Lung (tissue), 11 donors: ENCODE measurements at regions not wholly inside any gene's neighbourhood (a gene's known extent, or its start where the extent isn't known, plus 50 kb on each side); places are given as distances from the start of the nearest gene placed in this dataset.
"Not testable (repeated sequence)": the region's sequence is repeated elsewhere in the genome, so short reads cannot be mapped to it uniquely, and the experiment has no call there.

Experiments
- ATAC-seq: fragments of 200-7000 bp; cut with Tn5 transposase; one replicate; pipeline ENCODE4 v1.9.1; 2020; ENCODE audit warnings: moderate number of reproducible peaks; ENCODE audit not compliant: insufficient read depth, low FRiP score
- DNase-seq, 3 donors: peaks; one replicate each; pipeline ENCODE4 v3.0.0-alpha.2; 2013 to 2017
- H3K27ac ChIP-seq, 2 donors: one replicate each; pipeline ENCODE4 v1.5.1; 2013; ENCODE audit warnings: mild to moderate bottlenecking in 2 of 2, moderate library complexity in 2 of 2, control low read depth in 1 of 2, inconsistent platforms in 1 of 2, low read depth in 1 of 2, low read length in 1 of 2
- H3K27me3 ChIP-seq, 3 donors: one replicate each; pipeline ENCODE4 v1.5.1; 2013; ENCODE audit warnings: low read length in 2 of 3; ENCODE audit not compliant: control insufficient read depth in 3 of 3, insufficient read depth in 3 of 3
- H3K36me3 ChIP-seq, 4 donors: one replicate each; pipeline ENCODE4 v1.5.1; 2013; ENCODE audit warnings: low read length in 4 of 4, mild to moderate bottlenecking in 1 of 4, moderate library complexity in 1 of 4; ENCODE audit not compliant: control insufficient read depth in 4 of 4, insufficient read depth in 4 of 4
- H3K4me1 ChIP-seq, 5 donors: one replicate each; pipeline ENCODE4 v1.5.1; 2013; ENCODE audit warnings: low read length in 5 of 5, mild to moderate bottlenecking in 2 of 5, moderate library complexity in 1 of 5; ENCODE audit not compliant: control insufficient read depth in 5 of 5, insufficient read depth in 5 of 5
- H3K4me3 ChIP-seq: one replicate; pipeline ENCODE4 v1.5.1; 2013; ENCODE audit warnings: mild to moderate bottlenecking, control low read depth, moderate library complexity
- H3K9ac ChIP-seq, 2 donors: one replicate each; pipeline ENCODE4 v1.5.1; 2013; ENCODE audit warnings: low read length in 2 of 2, control low read depth in 1 of 2; ENCODE audit not compliant: insufficient read depth in 1 of 2
- H3K9me3 ChIP-seq, 4 donors: one replicate each; pipeline ENCODE4 v1.5.1; 2013; ENCODE audit warnings: low read length in 3 of 4, mild to moderate bottlenecking in 1 of 4, moderate library complexity in 1 of 4; ENCODE audit not compliant: control insufficient read depth in 4 of 4, insufficient read depth in 3 of 4
- WGBS, 2 donors: extraction: QIAGEN DNeasy Blood & Tissue Kit; methylation state at CpG; one replicate each; pipeline ENCODE4 v1.1.7; 2013; 5-methylcytosine and 5-hydroxymethylcytosine counted together
- TF ChIP-seq, protein P1 (sequence below): IDR thresholded peaks from 2 replicates; pipeline ENCODE4 v1.5.1; 2012; ENCODE audit warnings: mild to moderate bottlenecking; ENCODE audit errors: control extremely low read depth, extremely low read depth
- donor health status: control.
- donor health status: control.
- donor health status: Bipolar disorder and iron deficiency.
- donor health status: healthy.
- donor health status: DM: yes; HTN: yes; CAD: no.

DNA sequence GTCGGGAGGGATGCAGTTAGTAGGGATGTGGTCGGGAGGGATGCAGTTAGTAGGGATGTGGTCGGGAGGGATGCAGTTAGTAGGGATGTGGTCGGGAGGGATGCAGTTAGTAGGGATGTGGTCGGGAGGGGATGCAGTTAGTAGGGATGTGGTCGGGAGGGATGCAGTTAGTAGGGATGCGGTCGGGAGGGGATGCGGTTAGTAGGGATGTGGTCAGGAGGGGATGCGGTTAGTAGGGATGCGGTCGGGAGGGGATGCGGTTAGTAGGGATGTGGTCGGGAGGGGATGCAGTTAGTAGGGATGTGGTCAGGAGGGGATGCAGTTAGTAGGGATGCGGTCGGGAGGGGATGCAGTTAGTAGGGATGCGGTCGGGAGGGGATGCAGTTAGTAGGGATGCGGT lies 96.2 kb downstream of the BDH1 start:
- DNase-seq, ATAC-seq, H3K9me3 ChIP-seq, H3K27ac ChIP-seq, H3K36me3 ChIP-seq, H3K9ac ChIP-seq, H3K27me3 ChIP-seq, H3K4me3 ChIP-seq: not testable (repeated sequence)
- peaks cover 0 to 11% (median 2%) of the 10 kb centered on the region in 5 donors for H3K4me1 ChIP-seq
- 75 to 77% methylated on average over 19 of the region's 19 CpGs for WGBS, 2 donors

GRCh38 chr3:197458906-197459470 lies 96.8 kb downstream of the BDH1 start:
- no peak overlapping the region for H3K27ac ChIP-seq
- no peaks in the 10 kb centered on the region for H3K9me3 ChIP-seq
- H3K4me1 ChIP-seq: peaks cover 0 to 11% (median 2%) of the 10 kb centered on the region in 5 donors
- H3K4me3 ChIP-seq: no peak overlapping the region
- no peak overlapping the region for H3K9ac ChIP-seq
- WGBS, 2 donors: 85 to 86% methylated on average over 10 to 11 of the region's 11 CpGs
- H3K36me3 ChIP-seq: no peaks in the 10 kb centered on the region
- H3K27me3 ChIP-seq: no peaks in the 10 kb centered on the region
- TF ChIP-seq, protein P1, sequence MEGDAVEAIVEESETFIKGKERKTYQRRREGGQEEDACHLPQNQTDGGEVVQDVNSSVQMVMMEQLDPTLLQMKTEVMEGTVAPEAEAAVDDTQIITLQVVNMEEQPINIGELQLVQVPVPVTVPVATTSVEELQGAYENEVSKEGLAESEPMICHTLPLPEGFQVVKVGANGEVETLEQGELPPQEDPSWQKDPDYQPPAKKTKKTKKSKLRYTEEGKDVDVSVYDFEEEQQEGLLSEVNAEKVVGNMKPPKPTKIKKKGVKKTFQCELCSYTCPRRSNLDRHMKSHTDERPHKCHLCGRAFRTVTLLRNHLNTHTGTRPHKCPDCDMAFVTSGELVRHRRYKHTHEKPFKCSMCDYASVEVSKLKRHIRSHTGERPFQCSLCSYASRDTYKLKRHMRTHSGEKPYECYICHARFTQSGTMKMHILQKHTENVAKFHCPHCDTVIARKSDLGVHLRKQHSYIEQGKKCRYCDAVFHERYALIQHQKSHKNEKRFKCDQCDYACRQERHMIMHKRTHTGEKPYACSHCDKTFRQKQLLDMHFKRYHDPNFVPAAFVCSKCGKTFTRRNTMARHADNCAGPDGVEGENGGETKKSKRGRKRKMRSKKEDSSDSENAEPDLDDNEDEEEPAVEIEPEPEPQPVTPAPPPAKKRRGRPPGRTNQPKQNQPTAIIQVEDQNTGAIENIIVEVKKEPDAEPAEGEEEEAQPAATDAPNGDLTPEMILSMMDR: no peak
- ATAC-seq: no peak
- no peak for DNase-seq

- WGBS, 2 donors: 59 to 61% methylated on average over 11 of the region's 11 CpGs
- Histone ChIP-seq H3K4me1 (peaks cover 0 to 11% (median 2%) of the 10 kb centered on the region in 5 donors), H3K27ac (no peak overlapping the region), H3K27me3 (no peaks in the 10 kb centered on the region), H3K9me3 (no peaks in the 10 kb centered on the region), H3K36me3 (no peaks in the 10 kb centered on the region), H3K4me3 (no peak overlapping the region), H3K9ac (no peak overlapping the region)
- TF ChIP-seq, protein P1: peak; percentile 9
- ATAC-seq: no peak
- DNase-seq: peak in 1 of 3 donors; percentile 33
These were observed 97.5 kb downstream of the BDH1 start for GRCh38 chr3:197458179-197458707.

GRCh38 chr3:197456261-197457091 lies 99.3 kb downstream of the BDH1 start:
- DNase-seq: peak; percentile 91 to 93 (median 93)
- Histone ChIP-seq H3K9me3 (no peaks in the 10 kb centered on the region), H3K9ac (peak overlapping the region; percentile 13 to 69), H3K36me3 (no peaks in the 10 kb centered on the region), H3K27ac (peak overlapping the region; percentile 79 to 92), H3K27me3 (no peaks in the 10 kb centered on the region), H3K4me1 (peaks cover 0 to 11% (median 0%) of the 10 kb centered on the region in 5 donors), H3K4me3 (peak overlapping the region; percentile 54)
- TF ChIP-seq, protein P1: no peak
- ATAC-seq: peak; percentile 85
- 6% methylated on average over 44 to 47 of the region's 47 CpGs for WGBS, 2 donors

- not testable (repeated sequence) for H3K9ac ChIP-seq
- WGBS, 2 donors: 78 to 88% methylated on average over 2 of the region's 2 CpGs
These were observed 100.9 kb downstream of the BDH1 start for GRCh38 chr3:197454841-197455240.

More at GRCh38 chr3:197454841-197455240, 100.9 kb downstream of the BDH1 start:
- not testable (repeated sequence) for H3K9me3 ChIP-seq, H3K36me3 ChIP-seq, DNase-seq, ATAC-seq, H3K27me3 ChIP-seq, H3K4me3 ChIP-seq, H3K27ac ChIP-seq
- H3K4me1 ChIP-seq: peaks cover 0 to 11% (median 0%) of the 10 kb centered on the region in 5 donors
